Hematopoietic multipotent progenitor cell (in vitro differentiated cells): ENCODE measurements at regions not wholly inside any gene's neighbourhood (a gene's known extent, or its start where the extent isn't known, plus 50 kb on each side); places are given as distances from the start of the nearest gene placed in this dataset.
A peak's percentile ranks its signal among the peaks of the same experiment; 100 is the strongest.

ENCODE experiments used
- DNase-seq, 3 donors: peaks; one replicate each; pipeline ENCODE4 v3.0.0-alpha.2; 2011 to 2015; ENCODE audit warnings: low read depth in 2 of 3, low spot score in 2 of 3

GRCh38 chr12:58513301-58513834, 406.9 kb downstream of the LRIG3 start:
- no peak for DNase-seq

- DNase-seq = no peak
Measured at GRCh38 chr12:58513852-58514251, 406.5 kb downstream of the LRIG3 start.

DNA sequence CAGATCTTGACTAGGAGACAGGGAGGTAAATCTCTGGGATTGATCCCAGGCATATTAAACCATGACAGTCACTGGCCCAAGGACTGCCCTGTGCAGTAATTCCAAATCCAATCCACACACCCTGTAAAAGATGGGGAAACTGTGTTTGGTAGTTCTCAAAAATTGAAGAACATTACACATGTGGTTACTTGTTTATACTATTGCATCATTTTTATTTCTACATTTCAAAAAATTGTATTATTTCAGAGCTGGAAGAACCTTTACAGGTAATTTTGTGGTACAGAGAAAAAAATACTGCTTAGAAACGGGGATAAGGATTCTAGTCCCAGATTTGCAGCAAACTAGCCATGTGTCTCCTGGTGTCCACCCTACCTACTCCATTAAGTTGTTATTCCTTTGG, 400.5 kb downstream of the LRIG3 start:
- DNase-seq = no peak

DNA sequence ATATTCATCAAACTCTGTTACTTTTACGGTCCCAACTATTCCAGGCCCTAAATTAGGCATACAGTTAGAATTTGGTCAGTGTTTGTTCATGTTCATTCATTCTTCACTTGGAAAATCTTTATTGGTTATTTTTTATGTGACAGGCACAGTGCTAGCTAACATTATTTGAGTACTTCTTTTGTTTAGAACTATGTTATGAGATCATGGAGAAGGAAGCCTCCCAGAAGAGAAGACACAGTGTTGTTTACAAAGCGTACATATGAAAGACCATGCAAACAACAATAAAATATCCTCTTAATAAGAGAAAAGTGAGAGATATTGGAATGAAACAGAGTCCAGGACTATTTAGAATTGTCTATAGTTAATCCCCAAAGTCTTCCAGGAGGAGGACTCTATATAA, 399.2 kb downstream of the LRIG3 start:
- DNase-seq = no peak

DNA sequence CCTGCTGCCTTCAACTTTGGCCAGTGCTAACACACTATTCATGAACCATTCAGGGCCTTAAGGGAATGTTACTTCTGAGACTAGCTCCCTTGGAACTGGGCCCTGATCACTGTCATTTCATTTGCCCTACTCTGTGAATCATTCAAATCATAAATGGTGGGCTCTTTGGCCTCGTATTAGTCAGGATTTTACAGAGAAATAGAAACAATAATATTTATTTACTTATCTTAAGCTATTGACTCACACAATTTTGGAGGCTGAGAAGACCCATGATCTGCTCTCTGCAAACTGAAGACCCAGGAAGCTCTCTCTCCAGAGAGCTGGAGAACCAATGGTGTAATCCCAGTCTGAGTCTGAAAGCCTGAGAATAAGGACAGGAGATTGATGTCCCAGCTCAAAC, 398.5 kb downstream of the LRIG3 start:
- DNase-seq = no peak

- DNase-seq = no peak
Measured at GRCh38 chr12:58523360-58523759, 396.9 kb downstream of the LRIG3 start.

DNA sequence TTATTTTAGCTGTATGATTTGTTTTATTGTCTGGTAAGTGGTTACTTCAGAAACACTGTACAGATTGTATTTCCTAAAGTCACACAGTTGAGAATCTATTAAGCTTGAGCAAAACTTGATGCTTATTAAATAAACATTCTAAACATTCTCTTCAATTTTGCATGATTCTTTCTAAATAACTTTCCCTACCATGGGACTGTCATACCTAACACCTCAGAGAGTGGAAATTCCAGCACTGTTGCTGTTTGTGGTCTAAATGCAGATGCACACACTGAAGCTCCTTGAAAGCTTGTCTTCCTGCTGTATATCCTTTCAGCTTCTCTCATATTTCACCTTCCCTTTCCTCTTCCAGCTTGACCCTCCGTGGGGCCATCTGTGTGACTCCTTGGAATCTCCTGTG, 392.0 kb downstream of the LRIG3 start:
- no peak for DNase-seq

DNA sequence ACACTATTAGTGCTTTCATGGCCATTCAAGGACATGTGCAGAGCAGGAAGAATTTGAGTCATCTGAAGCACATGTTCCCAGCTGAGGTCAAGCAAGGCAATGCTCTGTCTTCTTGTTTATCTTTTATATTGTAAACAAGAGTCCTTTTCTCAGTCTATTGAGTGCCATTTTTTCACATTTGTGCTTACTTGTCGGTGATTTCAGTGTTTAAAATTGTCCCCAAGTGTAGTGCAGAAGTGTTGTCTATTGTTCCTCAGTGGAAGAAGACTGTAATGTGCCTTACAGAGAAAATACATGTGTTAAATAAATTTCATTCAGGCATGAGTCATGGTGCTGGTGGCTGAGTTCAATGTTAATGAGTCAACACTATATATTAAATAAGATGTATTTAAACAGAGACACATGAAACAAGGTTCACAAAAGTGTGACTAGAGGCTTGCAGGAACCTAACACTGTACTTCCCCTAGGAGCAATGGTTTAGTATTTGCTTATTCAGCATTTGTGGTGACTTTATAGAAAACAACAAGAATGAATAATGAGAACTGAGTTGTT, 391.1 kb downstream of the LRIG3 start:
- DNase-seq = no peak

- DNase-seq = no peak
Measured at GRCh38 chr12:58529897-58530741, 390.2 kb downstream of the LRIG3 start.

GRCh38 chr12:58530742-58531062, 389.6 kb downstream of the LRIG3 start:
- no peak for DNase-seq

GRCh38 chr12:58532855-58533608, 387.3 kb downstream of the LRIG3 start:
- no peak for DNase-seq

DNA sequence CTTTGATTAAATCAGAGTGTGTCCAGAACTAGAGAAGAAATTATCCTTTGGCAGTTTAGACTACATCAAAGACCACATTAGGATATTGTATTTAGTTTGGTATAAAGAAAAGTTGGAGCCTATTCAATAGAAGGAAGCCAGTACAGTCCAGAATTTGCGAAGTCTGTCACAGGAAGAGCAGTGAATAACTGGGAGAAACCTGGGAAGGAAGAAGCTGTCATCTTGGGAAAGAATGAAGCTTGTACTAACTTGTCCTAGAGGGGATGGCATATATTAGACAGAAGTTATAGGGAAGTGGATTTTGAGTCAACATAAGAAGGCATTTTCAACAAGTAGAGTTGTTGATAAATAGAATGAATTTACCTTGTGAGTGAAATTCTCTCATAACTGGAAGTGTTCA, 386.7 kb downstream of the LRIG3 start:
- no peak for DNase-seq

DNA sequence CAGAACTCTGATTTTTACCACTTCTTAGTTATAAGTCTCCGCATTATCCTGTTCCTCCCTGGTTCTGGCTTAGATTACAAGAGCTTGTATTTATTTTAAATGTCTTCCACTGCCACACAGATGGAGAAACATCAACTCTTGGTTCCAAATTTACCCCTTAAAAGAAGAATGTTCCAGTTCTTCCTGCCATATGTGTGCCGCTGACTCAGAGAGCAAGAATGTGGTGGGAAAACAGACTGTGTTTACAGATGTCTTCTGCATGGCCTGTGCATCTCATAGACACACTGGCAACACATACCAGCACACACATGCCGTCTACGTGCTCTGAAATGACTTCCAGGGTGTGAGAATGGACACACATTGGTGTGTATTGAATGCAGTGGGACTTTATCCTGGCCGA, 383.0 kb downstream of the LRIG3 start:
- DNase-seq = no peak

DNA sequence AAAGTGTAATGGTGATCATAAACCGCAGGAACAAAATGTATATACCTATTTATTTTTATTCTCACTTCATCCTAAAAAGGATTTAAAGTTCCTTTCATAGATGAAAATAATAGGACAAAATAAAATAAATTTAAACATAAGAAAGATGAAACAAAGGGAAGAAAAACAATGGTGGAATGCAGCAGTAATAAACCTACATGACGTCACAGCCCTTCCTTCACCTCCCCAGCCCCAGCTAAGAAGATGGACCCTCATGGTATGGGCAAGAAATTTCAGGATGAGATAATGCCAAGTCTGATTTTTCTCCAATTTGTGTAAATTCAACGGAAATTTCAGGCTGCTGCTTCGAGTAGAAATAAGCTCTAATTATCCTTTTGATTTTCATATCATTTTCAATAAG, 381.0 kb downstream of the LRIG3 start:
- no peak for DNase-seq

DNA sequence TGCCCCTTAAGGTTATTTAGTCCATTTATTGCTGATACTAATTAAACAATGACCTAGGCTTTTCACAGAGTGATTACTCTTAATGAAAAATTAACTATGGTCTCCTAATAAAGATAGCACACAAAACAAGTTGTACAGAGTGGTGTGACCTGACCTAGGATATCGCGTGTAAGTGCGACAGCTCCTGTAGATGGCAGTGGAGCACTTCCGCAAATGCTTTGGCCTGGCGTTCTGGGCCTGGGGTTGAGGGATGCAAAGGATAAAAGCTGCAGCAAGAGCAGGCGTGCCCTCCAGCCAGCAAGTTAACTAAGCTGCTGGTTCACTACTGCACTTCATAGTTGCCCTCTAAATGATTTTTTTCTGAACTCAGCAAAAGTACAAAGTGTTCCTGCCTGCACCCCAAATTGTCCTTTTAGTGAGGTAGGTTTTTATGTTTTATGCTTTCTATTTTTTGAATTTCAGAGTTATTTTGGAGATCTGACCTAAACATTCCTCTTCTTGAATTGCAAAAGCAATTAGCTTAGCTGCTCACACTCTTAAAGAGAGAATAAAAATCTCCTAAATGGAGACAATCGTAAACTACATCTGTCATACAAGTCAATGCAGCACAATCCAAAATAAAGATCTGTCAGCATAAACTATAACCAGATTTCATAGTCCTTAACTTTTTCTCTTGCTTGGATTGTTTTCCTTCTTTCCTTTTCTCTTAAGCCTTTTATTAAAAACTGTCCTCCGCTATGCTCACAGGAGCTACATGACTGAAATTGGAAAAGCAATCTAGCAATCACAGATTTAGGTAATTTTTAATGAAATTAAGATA, 379.6 kb downstream of the LRIG3 start:
- DNase-seq = peak in 2 of 3 donors; percentile 29 to 46

GRCh38 chr12:58541300-58541690, 379.0 kb downstream of the LRIG3 start:
- no peak for DNase-seq

DNA sequence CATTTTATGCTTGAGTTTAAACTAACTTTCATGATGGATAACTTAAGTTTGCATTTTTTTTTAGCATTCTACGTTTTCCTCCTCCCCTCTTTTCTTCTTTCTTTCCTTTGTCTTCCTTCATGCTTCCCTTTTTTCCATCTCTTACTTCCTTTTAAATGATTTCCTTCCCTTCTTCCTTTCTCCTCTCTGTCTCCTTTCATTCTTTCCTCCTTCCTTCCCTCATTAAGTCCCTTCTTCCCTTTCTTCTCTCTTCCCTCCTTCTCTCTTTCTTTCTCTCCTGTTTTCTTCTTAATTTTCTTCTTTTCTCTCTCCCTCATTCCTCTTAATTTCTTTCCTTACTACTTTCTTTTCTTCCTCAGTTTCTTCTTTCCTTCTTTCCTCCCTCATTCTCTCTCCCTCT, 376.0 kb downstream of the LRIG3 start:
- DNase-seq = no peak

DNA sequence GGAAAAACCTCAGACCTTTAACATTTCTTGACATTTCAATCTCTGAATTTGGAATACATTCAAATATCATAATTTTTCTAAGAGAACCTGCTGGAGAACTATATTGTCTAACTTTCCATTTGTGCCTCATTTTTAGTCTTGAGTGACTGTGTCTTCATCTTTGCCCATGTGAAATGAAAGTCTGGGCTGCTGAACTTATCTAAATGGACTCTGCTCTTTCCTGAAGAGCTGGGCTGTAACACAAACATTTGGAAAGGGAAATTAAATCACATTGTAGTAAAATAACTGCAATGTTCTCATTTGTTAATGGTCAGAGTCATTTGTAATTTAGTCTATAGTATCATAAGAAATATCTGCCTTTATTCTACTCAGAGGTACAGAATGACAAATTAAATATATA, 373.1 kb downstream of the LRIG3 start:
- DNase-seq = no peak

DNA sequence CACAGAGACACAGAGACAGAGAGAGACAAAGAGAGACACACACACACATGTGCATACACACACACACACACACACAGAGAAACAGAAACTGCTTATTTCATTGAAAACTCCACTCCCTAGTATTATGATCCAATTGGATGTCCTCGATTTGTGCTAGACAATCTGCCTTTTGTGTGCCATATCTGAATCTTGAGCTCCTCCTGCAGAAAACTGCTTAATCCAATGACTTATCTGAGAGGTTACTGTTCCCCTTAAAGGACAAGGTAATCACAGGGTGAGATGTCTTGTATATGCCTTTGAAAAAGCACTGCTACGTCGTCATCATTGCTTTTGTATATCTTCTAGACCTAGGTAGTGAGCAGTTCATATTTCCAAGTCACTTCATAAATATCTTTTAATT, 371.5 kb downstream of the LRIG3 start:
- no peak for DNase-seq

- no peak for DNase-seq
Measured at GRCh38 chr12:58554522-58555157, 365.7 kb downstream of the LRIG3 start.
